ENCODE measurements at regions not wholly inside any gene's neighbourhood (a gene's known extent, or its start where the extent isn't known, plus 50 kb on each side); places are given as distances from the start of the nearest gene placed in this dataset.

DNA sequence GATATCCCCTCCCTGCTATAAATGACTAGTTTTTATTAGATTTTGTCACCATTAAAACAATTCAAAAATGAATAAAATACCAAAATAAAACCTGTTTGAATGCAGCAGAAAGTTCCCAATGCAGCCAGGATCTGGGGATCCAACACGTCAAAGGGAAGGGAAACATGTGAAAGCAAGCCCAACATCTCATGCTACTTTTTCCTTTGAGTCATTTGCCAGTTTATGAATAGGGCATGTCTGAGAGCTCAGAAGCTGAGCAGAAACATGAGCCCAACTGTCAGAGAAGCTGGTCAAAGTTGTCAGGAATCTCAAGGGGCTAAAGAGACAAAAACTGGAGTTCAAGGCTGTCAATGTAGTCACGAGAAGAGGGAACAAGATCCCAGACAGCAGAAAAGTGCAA lies 526.4 kb downstream of the KLF5 start:
- Histone ChIP-seq H3K4me1 (no peaks in the 10 kb centered on the region), H3K36me3 (no peaks in the 10 kb centered on the region), H3K9ac (ENCODE audit: low read depth in 2 of 2, low read length in 2 of 2) (no peak overlapping the region), H3K4me3 (no peak overlapping the region), H3K27ac (no peak overlapping the region), H3K27me3 (no peaks in the 10 kb centered on the region), H3K9me3 (no peaks in the 10 kb centered on the region)
- no peak for TF ChIP-seq CTCF (IDR thresholded peaks at IDR 0.05)
- no peak for DNase-seq
- intact Hi-C loops (cut with DNase I): no loop called here

- H3K27me3 ChIP-seq: no peaks in the 10 kb centered on the region
- H3K36me3 ChIP-seq: no peaks in the 10 kb centered on the region
- no peak overlapping the region for H3K27ac ChIP-seq
- H3K9me3 ChIP-seq: no peaks in the 10 kb centered on the region
- H3K4me3 ChIP-seq: no peak overlapping the region
- no peak for TF ChIP-seq CTCF (IDR thresholded peaks at IDR 0.05)
- H3K4me1 ChIP-seq: no peaks in the 10 kb centered on the region
- H3K9ac ChIP-seq (ENCODE audit: low read depth in 2 of 2, low read length in 2 of 2): no peak overlapping the region
- intact Hi-C loops (cut with DNase I): no loop called here
- no peak for DNase-seq
These were observed 524.5 kb downstream of the KLF5 start for GRCh38 chr13:73583331-73583730.

- Histone ChIP-seq H3K4me1 (no peaks in the 10 kb centered on the region), H3K27ac (no peak overlapping the region), H3K9me3 (no peaks in the 10 kb centered on the region), H3K27me3 (no peaks in the 10 kb centered on the region), H3K36me3 (no peaks in the 10 kb centered on the region), H3K9ac (ENCODE audit: low read depth in 2 of 2, low read length in 2 of 2) (no peak overlapping the region), H3K4me3 (no peak overlapping the region)
- intact Hi-C loops (cut with DNase I): no loop called here
- DNase-seq: no peak
- TF ChIP-seq CTCF (IDR thresholded peaks at IDR 0.05): no peak
These were observed 521.9 kb downstream of the KLF5 start for GRCh38 chr13:73580513-73581267.

DNA sequence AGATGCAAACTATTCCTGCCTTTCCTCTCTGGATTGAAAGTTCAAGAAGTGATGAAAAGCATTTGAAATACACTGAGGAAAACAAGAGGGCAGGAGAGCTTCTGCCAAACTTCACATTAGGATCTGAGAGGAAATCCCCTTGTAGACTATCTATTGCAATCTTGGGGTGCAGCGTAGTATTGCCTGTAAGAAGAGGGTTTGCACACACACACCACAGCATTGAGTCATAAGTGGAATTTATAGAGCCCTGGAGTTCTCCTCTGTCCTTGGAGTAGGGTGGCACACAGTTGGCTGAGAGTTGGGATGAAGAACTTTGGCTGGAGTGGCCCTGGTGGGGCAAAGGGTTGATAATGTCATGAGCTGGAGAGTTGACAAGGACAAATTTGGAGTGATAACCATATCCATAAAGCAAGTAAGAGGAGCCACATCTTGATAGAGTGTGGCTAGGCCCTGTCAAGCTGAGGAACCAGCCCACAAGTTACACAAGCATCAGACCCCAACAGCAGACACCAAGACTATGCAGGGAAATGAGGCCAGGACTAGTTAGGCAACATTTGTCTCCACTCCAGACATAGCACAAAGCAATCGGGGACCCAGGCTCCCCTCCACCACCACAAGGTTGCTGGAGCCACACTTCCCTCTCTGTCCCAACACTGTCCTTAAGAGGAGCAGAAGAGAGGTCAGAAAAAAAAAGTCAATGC lies 520.9 kb downstream of the KLF5 start:
- Histone ChIP-seq H3K9ac (ENCODE audit: low read depth in 2 of 2, low read length in 2 of 2) (no peak overlapping the region), H3K27ac (no peak overlapping the region), H3K4me3 (no peak overlapping the region), H3K27me3 (no peaks in the 10 kb centered on the region), H3K4me1 (no peaks in the 10 kb centered on the region), H3K36me3 (no peaks in the 10 kb centered on the region), H3K9me3 (no peaks in the 10 kb centered on the region)
- no peak for DNase-seq
- TF ChIP-seq CTCF (IDR thresholded peaks at IDR 0.05): no peak
- intact Hi-C loops (cut with DNase I): no loop called here

- H3K9me3 ChIP-seq: no peaks in the 10 kb centered on the region
- H3K27ac ChIP-seq: no peak overlapping the region
- H3K4me3 ChIP-seq: no peak overlapping the region
- no peaks in the 10 kb centered on the region for H3K4me1 ChIP-seq
- intact Hi-C loops (cut with DNase I): no loop called here
- no peak for DNase-seq
- no peaks in the 10 kb centered on the region for H3K27me3 ChIP-seq
- TF ChIP-seq CTCF (IDR thresholded peaks at IDR 0.05): no peak
- no peaks in the 10 kb centered on the region for H3K36me3 ChIP-seq
- no peak overlapping the region for H3K9ac ChIP-seq (ENCODE audit: low read depth in 2 of 2, low read length in 2 of 2)
These were observed 519.6 kb downstream of the KLF5 start for GRCh38 chr13:73578251-73578875.

Measured in colonic mucosa (tissue), 4 donors.